ENCODE measurements at regions not wholly inside any gene's neighbourhood (a gene's known extent, or its start where the extent isn't known, plus 50 kb on each side); places are given as distances from the start of the nearest gene placed in this dataset.

DNA sequence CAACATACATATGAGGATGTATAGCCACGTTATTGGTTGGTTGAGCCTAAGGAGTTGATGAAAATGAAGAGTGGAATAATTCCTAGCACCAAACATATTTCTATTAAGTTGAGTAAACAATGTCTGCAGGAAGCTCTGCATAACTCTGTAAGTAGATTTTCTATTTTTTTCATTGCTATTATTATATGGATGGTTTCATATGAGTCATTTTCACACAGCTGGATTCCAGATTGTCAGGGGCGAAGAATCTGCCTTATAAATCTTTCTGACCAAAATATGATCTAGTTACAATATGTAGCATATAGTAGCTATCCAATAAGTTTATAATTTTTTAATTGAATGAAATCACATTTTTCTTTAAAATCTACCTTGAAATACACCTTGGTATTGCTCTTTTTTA is 468.0 kb upstream of the PKDCC start:
- TF ChIP-seq, protein P1, sequence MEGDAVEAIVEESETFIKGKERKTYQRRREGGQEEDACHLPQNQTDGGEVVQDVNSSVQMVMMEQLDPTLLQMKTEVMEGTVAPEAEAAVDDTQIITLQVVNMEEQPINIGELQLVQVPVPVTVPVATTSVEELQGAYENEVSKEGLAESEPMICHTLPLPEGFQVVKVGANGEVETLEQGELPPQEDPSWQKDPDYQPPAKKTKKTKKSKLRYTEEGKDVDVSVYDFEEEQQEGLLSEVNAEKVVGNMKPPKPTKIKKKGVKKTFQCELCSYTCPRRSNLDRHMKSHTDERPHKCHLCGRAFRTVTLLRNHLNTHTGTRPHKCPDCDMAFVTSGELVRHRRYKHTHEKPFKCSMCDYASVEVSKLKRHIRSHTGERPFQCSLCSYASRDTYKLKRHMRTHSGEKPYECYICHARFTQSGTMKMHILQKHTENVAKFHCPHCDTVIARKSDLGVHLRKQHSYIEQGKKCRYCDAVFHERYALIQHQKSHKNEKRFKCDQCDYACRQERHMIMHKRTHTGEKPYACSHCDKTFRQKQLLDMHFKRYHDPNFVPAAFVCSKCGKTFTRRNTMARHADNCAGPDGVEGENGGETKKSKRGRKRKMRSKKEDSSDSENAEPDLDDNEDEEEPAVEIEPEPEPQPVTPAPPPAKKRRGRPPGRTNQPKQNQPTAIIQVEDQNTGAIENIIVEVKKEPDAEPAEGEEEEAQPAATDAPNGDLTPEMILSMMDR (IDR thresholded peaks at IDR 0.05; ENCODE audit: low read length): no peak
- no peak for TF ChIP-seq EZH2 (optimal IDR thresholded peaks at IDR 0.05; ENCODE audit: low read depth, low read length)

Data from MM.1S (cell line).